NT2/D1 (cell line): ENCODE measurements at regions not wholly inside any gene's neighbourhood (a gene's known extent, or its start where the extent isn't known, plus 50 kb on each side); places are given as distances from the start of the nearest gene placed in this dataset.

Experiments
- SUZ12 ChIP-seq: IDR thresholded peaks from 2 replicates; pipeline ENCODE4 v1.6.1; 2011; ENCODE audit not compliant: insufficient read length, insufficient read depth; ENCODE audit errors: extremely low read depth
- YY1 ChIP-seq: IDR thresholded peaks from 2 replicates; pipeline ENCODE4 v1.6.1; 2011; ENCODE audit not compliant: insufficient read length, insufficient read depth
- ZNF274 ChIP-seq: IDR thresholded peaks from 2 replicates; pipeline ENCODE4 v1.6.1; 2011; ENCODE audit warnings: mild to moderate bottlenecking, low read depth, low read length

- no peak for TF ChIP-seq SUZ12
- no peak for TF ChIP-seq ZNF274
- no peak for TF ChIP-seq YY1
Measured at GRCh38 chr22:22068025-22068424, 85.4 kb upstream of the TOP3B start.
